ENCODE measurements at regions not wholly inside any gene's neighbourhood (a gene's known extent, or its start where the extent isn't known, plus 50 kb on each side); places are given as distances from the start of the nearest gene placed in this dataset.
A peak's percentile ranks its signal among the peaks of the same experiment; 100 is the strongest.

DNA sequence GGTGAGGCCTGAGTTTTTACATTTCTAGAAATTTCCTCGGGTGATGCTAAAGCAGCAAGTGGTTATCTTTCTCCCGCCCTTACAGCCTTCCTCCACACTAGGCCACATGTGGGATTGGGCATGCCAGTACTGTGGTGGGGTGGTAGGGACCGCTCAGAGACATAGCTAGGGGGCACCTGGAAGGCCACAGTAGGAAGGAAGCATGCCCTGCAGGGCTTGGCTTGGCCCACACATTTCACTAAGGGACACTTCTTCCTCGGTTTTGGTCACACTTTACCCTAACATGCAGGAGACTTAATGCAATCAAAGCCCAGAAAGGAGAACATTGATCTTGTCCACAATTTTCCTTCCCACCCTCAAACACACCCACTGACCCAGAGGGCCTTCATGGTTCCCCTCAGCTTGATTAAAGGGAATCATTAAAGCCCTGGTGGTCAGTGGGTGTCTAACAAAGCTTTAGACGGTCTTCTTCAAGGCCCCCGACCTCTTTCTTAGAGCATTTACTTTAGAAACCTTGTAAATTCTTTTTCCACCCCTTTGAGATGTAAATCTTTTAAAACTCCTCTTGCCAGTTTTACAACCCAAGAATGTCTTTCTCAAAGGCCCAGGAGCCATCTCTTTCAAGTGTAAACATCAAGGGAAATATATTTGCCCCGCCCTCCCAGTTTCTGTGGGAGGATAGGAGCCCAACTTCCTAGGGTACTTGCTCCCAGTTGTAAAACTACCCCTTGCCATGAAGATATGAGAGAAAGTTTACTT lies 246.4 kb upstream of the PTBP2 start:
- DNase-seq = no peak

DNA sequence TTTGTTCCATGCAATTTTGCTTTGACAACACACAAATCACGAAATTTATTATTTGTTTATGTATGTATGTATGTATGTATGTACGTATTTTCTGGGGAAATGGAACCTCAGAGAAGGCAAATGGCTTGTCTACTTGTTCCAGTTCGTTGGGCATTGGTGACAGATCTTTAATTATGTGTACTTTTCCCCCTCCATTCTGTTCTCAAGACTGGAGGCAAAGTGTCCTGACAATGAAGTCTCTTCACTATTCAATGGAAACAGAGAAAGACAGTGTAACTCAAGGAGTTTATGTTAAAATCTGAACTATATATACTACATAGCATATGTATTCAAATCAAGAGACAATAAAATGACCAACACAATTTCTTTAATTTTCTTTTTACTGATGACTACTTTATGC lies 245.7 kb upstream of the PTBP2 start:
- DNase-seq = no peak

DNA sequence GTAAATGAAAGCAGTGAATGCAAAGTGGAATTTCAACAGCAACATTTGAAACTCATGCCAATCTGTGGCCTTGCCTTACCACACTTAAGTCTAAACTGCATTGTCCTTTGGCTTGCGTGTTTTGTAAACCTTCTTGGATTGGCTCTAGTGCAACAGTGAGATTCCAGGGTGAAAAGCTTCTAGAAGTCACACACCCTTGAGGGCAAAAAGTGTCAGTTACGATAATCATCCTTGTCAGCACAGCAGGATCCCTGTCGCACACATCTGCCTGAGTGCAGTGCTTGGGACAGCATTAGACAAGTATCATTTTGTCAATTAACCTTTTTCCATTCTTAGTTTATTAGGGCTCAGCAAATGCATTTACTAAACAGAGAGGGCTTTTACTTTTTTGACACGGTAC lies 243.4 kb upstream of the PTBP2 start:
- DNase-seq = no peak

DNA sequence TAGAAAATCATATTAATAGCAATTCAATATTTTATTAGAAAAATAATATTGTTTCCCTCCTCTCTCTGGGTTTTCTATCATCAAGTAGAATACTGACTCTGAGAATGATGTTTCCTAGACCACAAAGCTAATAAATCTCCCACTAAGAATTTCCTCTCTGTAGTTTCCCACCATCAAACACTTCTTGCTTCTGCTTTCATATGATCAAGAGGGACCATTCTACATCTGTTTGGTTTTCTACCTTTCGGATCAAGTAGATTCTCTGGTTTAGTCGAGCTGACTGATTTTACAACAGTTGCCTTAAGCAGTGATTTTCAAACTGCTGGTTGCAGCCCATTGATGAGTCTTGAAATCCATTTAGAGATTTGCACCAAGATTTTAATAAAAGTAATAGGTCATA lies 240.2 kb upstream of the PTBP2 start:
- DNase-seq = no peak

DNA sequence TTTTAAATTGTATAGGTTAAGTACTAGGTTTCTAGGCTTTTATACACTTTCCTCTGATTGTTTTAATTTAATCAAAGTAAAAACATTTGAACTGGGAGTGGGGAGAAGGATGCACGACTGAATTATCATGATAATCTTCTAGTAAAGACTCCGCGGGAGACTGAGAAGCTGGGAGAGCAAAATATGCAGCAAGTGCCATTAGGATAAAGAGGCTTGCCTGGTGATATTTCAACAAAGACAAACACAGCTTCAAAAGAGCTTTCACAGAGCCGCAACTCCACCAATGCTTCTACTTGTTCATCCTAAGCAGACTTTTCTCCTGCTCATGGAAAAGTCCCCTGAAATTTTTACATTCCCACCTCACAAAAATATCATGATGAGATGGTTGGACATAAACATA lies 239.0 kb upstream of the PTBP2 start:
- DNase-seq = no peak

DNA sequence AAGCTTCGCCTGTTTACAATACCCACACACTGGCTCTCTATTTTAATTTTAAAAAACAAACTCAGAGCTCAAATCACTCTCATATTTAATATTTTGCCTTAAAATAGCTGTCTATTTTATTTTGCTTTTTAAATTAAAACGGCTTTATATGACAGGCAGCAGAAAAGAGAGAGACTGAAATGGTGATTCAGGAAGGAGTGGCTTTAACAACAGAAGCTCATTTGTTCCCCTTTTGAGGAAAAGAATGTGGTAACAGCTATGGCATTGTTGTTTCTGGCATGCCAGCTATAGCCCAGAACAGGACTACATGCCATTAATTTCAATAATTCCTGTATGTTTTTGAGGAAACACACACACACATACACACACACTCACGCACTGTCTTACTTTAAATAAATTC lies 234.2 kb upstream of the PTBP2 start:
- peak; percentile 62 for DNase-seq

DNA sequence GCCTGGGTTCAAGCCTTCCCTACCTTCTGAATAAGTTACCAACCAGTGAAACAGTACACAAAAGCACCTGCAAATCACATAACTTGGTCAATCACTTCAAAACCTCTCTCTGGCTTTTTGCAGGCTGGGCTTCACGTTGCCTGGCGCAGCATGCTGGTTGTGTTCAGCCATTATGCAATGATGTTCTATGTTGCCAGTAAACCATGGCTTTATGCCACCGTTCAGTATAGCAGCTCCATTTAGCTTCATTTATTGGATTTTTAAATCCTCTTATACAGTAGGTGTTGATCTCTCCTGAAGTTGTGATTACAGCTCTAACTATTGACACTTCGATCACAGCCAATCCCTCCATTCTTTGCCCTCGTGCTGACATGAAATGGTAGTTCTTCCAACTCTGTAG lies 233.6 kb upstream of the PTBP2 start:
- no peak for DNase-seq

DNA sequence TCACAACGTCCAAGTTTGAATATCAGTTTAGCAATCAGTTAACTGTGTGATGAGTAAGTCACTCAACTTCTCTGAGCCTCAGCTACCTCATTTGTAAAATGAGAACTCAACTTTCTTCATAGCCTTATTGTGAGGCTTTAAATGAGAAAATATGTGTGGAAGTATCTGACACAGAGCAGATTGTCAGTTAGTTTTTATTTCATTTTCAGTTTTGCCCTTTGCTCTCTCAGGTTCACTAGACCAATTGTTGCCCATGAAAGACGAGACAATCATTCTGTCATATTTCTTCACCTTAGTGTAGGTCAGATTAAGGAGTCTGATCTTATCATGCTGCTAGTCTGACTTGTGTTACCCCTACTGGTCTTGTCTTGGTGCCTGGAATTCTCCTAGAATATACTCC lies 232.8 kb upstream of the PTBP2 start:
- DNase-seq = no peak

DNA sequence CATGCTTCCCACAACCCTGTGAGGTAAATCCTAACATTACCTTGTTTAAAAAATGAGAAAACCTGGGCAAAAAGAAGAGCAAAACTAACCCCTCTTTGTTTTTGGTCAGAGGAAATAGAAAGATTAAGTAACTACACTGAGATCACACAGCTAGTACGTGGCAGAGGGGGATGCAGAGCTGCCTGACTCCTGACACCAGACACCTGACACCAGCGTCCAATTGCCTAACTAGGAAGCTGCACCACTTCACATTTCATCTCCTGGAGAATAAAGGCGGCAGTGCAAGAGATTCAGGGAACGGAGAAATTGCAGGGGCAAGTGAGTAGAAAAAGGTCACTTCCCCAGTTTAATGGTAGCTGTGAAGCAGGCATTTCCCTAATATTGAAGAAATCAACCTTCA lies 229.3 kb upstream of the PTBP2 start:
- DNase-seq = no peak

DNA sequence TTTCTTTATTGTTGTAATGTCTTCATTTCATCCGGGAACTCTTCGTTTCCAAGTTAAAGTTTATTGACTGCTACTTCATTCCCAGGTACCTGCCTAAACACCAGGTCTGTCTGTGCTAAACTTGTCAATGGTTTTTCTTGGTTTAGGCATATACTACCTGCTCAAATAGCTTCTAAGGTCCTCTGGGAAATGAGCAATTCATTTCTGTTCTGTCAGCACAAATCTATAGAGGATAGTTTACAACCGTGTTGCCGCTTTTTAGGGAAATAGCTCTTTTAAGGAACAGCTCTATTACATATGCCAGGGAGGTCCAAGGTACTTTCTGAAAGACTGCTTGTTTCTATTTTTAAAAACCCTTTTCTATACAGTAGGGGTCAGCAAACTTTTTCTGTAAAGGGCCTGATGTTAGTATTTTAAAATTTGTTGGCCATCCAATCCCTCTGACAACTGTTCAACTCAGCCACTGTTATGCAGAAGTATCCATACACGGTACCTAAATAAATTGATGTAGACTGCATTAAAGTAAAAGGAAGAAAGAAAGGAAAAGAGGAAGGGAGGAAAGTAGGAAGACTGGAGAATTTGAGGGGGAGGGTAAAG lies 222.7 kb upstream of the PTBP2 start:
- no peak for DNase-seq

DNA sequence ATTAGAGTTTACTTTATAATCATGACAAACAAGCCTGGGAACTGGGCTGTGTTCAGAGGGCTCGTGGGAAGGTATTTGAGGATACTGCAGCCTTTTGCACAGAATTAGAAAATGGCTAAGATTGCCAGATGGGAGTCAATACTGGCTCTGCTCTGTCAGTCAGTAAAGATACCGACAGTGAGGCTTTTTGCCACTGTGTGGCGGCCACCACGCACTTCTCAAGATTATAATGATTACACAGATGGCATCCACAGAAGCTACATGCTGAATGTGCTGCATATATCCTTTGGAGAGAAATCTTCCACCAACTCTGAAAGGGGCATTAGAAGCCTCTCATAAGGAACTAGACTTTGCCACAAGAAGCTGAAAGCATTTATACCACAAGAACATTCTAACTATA lies 213.4 kb upstream of the PTBP2 start:
- DNase-seq = peak; percentile 32

DNA sequence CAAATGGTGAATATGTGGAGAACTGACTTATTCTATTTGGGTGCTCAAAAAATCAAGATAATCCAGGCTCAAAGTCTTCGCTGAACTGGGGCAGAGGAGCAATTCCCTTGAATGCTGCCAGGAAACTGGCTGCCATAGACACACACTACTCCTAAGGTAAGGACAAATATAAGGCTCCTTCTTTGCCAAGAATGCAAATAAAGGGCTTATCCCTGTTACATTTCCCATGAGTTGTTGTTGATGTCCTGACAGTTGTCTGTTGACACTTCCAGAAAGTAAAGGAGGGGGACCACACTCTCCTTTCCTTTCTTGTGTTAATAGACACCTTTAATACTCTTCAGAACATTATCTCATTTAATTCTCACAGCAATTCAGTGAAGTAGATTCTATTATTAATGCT lies 212.2 kb upstream of the PTBP2 start:
- DNase-seq = no peak

DNA sequence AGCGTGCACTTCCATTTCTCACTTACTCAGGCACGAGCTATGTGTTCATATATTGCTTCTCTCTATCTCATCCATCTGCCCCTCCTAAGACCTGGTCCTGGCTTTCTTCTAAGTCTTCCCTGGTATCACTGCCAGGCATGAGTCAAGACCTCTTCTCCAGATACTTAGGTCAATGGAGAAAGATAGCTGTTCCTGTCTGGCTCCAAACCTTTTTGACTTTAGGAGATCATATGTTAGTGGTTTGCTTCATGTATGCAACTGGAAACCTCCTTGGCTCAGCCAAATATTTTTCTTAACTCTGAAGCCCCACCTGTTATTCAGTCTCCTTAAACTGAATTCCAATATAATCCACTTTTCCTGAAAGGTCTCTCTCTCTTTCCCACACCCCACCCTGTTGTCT lies 211.6 kb upstream of the PTBP2 start:
- DNase-seq = no peak

DNA sequence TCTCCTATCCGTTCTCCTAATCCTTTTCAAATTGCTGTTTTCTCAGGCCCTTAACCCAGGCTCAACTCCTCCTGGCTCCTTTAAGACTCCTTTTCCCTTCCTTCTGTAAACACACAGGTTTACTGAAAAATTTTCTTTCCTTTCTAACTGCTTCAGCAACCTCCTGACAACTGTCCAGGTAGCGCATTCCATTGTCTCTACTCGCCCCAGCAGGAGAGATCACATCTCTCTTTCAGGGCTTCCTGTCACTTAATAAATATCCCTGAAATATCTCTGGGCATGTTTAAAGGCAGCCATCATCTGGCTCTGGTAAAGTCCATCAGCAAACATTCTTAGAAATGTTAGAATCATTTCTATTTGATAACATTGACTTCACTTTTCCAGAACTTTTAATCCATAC lies 211.2 kb upstream of the PTBP2 start:
- DNase-seq = no peak

DNA sequence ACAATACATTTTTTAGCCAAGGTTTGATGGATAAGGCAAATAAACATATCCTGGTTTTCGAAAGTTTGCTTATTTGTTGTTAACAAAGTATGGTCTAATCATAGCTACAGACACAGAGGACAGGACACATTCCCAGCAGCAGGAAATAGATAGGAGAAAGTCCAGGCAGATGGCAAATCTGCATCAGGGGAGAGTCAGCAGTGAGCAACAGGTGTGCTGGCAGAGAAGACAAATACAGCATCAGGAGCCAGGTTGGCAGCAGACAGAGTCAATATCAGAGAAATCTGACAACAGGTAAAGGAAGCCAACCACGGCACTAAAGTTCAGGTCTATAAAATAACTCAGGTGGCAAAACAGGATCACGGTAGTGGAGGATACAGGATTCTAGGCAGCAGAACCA lies 210.7 kb upstream of the PTBP2 start:
- DNase-seq = no peak

DNA sequence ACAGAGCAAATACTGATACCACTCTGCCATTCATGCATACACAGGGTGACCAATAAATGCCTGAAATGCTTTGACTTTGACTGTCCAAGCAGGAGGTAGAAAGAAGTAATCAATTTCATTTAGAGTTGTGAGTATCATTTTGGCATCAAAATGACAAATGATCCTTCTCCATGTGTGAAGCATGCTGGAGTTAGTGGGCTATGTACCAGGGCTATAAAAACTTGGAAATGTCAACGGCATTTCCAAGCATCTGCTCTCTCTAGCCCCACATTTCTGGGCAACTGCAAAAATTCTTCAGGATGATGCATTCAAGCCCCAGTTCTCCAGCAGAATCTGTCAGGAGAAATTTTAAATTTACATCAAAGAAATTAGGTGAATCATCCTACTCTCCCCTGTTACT lies 208.4 kb upstream of the PTBP2 start:
- DNase-seq = no peak

DNA sequence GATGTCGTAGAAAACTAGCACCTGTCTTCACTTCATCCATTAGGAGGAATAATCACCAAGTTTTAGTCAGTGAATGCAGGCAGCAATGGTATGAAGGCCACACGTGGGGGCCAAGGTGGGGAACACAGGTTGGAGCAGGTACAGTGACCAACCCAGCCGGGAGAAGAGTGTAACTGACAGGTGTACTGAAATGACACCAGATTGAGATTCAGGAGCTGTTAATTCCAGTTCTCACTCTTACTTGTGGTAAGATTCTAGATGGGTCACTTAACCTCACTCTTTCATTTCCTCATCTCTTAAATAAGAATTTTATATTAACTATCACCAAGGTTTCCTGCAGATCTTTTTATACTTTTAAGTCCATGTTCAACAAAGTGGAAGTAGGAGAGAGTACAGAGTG lies 206.2 kb upstream of the PTBP2 start:
- DNase-seq = no peak

DNA sequence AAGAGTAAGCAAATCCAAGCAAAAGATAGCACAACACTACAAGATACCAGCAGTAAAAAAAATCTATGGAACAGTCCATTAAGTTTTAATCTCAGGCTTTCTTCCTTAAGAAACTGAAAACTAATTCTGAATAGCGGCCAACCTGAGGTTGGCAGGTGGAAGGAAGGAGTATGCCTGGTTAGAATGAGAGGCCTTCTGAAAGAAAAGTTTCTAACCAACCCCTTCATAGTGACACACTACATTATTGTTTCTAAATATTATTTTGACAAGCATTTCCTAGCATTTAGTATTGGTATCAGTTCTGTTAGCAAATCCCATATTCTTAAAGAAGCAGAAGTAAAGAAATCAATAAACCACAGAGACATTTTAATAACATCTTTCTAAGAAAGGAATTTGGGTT lies 205.7 kb upstream of the PTBP2 start:
- DNase-seq = no peak

DNA sequence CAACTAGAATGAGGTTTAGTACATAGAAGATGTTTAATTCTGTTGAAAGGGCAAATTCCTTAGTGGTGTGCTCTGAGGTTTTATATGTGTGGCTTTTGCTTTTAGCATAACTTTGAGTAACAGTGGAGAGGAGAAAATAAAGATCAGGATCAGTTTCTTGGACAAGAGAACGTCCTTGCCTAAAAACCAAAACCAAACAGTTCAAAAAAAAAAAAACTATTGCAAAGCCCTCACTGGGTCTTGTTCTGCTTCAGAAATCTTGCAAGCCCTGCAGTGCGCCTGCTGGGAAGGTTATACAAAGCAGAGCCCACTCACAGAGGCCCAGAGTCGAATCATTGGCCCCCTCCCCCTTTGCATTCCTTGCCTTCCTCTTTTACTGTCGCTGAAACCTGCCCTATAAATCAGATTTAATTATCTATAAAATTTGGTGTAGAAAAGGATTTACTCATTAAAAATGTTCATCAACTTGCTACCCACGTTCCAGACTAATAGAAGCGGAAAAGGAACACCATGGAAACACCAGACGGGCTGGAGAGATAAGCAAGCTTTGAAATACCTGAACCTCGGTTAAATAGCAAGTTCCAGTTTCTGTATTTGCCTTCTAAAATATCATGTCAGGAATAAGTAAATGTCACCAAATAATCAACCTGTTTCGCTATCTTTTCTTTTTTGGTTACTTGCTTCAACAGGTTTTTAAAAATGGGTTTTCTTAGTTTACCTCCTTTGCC lies 201.6 kb upstream of the PTBP2 start:
- no peak for DNase-seq

DNA sequence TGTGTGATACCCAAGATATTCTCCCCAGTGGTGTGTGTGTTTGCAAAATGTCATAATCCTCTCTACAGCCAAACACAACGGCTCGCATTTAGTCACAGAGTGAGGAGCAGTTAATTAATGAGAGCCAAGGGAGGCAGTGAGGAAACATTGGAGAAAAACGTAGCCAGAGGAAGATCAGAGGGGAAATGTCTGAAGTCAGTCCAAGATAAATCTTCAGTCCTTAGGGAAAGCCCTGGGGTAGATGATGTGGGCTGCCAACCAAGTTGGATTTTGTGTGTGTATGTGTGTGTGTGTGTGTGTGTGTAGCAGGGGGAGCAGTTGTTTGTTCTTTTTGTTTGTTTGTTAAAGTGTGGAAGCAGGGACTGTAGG lies 201.0 kb upstream of the PTBP2 start:
- DNase-seq = no peak

DNA sequence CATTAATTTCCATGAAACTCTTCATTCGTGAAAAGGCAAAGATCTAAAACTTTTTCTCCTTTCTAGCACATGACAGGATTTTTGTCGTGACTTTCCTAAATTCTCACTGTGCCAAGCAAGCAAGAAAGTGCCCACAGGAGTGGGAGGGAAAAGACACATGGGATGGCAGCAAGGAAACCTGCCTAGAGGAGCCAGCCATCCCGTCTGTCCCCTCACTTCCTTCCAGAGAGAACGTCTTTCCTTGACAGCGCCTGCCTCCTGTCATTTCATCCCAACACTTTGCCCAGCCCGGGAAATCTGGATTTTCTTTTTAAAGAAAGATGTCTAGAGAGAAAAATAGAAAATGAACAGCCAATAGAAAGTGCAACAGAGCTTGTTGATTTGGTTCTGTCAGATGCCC lies 200.6 kb upstream of the PTBP2 start:
- no peak for DNase-seq

DNA sequence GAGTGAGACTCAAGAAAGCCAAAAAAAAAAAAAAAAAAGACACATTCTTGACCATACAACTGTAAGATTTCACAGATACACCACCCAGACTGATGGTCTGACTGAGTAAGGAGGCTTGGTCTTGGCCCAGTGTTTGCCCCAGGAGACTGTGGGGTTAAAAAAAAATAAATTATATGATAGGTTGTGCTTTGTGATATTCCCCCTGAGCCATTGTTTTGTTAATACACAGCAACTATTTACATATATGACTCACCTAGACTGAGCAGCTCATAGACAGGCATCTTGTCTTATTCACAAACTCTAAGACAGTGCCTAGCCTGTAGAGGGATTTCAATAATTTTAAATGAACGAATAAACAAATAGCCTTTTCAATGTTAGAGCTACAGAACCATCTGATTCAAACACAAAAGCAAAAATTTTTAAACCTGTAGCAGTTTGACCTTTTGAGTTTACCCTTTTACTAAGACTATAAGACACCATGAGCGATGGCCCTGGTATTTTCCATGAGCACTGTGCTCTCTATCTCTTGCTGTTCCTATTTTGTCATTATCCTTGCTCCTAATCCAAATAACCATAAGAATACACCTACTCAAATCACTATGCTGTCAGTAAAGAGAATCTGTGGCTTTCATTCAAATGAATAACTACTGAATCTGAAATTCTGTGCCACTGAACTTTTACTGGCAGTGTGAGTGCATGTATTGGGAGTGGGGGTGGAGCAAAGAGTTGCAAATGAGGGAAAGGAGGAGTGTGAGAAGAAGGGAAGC lies 199.4 kb upstream of the PTBP2 start:
- no peak for DNase-seq

DNA sequence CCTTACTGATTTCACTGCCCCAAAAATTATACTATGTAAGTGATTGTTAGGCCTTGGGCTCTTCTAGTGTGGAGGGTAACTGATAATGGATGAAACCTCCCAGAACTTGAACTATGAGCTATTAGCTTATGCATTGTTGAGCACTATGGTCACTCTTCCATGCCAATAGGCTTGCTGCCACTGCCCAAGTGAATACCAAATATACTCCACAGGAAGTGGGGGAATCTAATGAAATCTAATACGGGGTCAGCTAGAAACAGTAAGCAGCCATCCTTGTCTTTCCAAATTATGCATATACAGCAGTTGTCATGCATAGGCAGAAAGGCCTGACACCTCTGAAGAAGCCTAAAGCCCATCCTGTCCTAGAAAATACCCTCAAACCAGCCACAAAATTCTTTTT lies 198.7 kb upstream of the PTBP2 start:
- DNase-seq = no peak

DNA sequence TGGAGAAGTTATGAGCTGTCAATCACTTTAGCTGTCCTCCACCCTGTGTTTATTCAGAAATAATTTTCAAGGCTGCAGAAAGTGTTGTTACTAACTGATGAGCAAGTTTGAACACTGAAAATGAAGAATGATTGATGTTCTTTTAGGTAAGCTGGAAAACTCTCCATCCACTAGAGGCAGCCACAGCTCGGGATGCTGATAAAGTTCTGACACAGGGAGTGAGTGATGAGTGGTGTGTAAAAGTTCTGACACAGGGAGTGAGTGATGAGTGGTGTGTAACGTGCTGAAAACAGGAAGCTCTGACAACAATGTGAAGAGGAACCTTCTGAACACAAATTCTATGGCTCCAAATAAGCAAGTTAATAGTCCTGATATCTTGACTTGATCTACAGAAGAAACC lies 197.5 kb upstream of the PTBP2 start:
- no peak for DNase-seq

Data from midbrain (tissue), 1 donor.